Right renal cortex interstitium (tissue), 3 donors: ENCODE measurements at regions not wholly inside any gene's neighbourhood (a gene's known extent, or its start where the extent isn't known, plus 50 kb on each side); places are given as distances from the start of the nearest gene placed in this dataset.
"Not testable (repeated sequence)": the region's sequence is repeated elsewhere in the genome, so short reads cannot be mapped to it uniquely, and the experiment has no call there.

Source experiments
- DNase-seq, 3 donors: peaks; one replicate each; pipeline ENCODE4 v3.0.0-alpha.2; 2013; ENCODE audit warnings: low read depth in 3 of 3, low spot score in 2 of 3

DNA sequence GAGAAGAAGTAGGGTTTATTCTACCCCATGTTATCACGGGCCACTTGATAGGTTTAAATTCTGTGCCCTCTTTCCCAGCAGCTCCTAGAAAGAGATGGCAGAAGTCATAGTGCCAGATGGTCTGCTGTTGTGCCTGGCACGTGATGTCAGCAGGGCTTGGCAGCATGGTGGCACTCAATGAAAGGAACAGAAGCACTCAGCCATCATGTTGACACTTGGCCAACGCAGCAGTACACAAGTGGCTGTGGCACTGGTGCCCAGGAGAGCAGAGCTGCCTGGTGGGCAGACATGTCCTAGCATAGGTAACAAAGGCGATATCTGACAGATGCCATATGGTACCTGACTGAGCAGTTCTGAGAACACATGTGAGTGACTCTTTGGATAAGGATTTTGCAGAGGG is 796.4 kb upstream of the ACO1 start:
- no peak for DNase-seq

DNA sequence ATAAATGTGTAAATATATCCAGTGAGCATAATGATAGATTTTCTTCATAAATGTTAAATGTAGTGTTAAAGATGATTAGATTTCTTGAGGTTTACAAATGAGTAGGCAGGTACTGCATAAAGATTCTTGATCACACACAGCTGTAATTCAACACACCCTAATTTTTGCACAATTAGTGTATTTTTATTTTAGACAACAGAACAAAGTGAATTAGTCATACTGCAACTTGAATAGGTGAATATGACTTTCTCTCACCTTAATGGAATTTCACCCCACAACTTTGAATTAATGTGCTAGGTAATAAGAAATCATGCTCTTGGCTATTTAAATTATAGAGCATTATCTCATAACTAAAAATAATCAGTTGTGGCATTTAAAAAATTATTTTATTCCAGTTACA is 795.7 kb upstream of the ACO1 start:
- DNase-seq, result no peak

DNA sequence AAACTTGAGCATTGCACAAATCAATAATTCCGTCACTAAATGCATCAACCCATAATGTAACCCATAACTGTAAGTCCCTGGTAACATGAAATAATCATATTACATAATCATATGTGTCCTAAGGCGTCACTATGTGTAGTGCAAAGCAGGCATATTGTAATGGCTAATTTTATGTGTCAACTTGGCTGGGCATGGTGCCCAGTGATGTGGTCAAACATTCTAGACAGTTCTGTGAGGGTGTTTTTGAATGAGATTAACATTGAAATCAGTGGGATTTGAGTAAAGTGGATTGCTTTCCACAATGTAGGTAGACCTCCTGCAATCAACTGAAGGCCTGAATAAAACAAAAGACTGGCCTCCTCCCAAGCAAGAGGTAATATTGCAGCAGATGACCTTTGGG is 794.4 kb upstream of the ACO1 start:
- DNase-seq, result no peak

DNA sequence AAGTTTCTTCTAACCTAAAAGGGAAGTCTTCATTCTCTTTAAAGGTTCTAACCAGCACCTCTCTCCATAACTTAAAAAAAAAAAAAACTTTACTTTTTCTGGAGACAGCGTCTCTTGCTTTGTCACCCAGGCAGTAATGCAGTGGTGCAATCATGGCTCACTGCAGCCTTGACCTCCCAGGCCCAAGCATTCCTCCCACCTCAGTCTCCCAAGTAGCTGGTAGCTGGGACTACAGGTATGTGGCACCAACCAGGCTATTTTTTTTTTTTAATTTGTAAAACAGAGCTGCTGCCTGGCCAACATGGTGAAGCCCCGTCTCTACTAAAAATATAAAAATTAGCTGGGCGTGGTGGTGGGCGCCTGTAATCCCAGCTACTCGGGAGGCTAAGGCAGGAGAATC is 787.4 kb upstream of the ACO1 start:
- DNase-seq, result not testable (repeated sequence)

DNA sequence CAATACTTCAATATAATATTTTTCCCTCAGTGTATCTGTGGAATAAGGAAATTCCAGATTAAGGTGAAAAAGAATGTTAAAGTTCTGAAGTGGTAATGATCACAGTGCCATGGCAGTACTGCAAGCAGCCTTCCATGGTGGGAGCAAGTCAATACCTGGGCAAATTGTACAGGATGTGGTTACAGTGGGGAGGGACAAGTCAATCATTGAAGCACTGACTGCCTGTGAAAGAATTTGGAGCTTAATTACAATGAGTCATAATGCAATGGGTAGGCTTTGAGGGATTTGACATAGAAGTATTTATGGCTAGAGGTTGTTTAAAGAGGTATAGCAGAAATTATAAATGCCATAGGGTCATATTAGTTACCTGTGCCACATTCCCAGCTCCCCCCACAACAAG is 786.5 kb upstream of the ACO1 start:
- DNase-seq, result no peak

DNA sequence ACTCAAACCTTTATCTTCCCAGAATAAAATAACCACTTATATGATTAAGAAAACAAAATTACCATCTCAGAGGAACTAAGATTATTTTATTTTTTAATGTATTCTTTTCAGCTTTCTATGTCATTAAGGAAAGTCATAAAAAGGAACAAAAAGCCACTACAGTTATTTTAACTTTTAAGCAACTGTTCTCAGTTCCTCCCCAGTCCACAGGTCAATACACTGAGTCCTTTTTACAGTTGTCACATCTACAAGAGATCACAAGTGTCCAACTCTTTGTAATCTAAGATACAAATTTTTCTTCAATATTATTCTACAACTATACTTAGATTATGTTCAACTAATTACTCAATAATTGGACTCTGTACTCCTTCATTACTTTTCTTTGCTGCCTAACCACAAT is 782.8 kb upstream of the ACO1 start:
- no peak for DNase-seq

DNA sequence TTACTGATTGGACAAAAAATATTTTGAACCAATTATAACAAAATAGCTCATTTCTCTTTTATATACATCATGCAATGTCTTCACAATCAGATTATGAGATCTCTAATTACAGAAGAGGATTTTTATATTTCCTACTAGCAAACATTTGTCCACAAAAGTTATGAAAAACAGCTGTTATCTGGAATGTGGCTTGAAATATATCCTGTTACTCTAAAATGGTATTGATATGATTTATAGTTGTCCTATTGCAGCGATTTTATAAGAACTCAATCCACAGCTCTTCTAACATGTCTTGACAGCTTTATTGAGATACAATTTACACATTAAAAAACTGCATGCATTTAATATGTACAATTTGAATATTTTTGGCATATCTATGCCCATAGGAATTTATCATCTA is 779.9 kb upstream of the ACO1 start:
- no peak for DNase-seq

DNA sequence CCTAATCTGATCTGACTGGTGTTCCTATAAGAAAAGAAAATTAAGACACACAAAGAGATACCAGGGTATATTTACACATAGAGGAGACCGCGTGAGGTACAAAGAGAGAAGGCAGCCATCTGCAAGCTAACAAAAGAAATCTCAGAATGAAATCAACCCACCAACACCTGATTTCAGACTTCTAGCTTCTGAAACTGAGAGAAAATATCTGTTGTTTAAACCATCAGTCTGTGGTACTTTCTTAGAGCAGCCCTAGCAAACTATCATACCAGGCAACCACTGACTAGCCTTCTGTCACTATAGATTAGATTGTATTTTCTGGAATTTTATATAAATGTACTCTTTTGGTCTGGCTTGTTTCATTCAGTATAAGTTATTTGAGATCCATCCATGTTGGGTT is 779.3 kb upstream of the ACO1 start:
- no peak for DNase-seq

DNA sequence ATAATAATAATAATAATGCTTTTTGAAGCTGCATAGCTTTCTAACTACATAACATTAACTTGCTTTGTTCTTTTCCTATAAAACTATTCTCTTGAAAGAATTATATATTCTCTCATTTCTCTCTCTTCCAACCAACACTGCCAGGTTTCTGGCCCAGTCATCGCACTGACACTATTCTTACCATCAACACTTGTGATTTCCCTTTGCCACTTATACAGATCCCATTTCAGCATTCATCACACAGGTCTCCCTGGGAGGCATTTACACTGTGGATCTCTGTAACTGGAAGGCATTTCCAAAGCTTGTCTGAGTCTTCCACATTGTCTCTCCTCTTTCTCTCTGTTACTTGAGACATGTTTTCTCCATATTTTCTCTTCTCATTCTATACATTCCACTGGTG is 777.8 kb upstream of the ACO1 start:
- no peak for DNase-seq

DNA sequence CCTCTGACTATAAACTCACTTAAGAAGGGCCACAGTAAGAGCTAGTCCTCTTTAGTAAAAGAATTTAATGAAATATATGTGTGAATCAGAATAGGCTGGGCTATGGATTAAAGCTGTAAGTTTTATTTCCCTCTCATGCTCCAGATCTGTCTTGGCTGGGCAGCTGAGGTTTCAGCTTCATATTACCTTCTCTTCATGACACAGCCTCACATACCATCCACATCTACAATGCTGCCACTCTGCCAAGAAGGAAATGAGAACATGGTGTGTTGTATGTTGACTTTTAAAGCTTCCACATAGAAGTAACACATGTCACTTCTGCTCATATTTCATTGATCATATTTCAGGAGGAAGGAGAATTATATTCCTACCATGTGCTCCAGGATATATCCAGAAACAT is 776.0 kb upstream of the ACO1 start:
- no peak for DNase-seq

DNA sequence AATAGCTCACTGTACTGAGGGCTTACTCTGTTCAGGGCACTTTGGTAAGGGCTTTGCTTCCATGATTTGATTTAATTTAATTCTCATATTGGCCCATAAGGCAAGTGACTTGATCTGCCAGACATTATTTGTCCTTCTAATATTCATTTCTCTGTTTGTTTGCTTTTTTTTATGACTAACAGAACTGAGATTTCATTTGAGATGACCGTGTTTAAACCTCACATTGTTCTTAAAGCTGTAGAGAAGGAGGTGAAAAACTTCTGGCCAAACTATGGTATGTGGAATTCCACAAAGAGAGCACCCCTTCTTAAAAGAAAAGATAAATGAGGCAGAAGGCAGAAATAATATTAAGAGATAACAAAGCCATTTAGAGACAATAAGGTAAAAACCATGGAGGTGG is 775.6 kb upstream of the ACO1 start:
- no peak for DNase-seq

DNA sequence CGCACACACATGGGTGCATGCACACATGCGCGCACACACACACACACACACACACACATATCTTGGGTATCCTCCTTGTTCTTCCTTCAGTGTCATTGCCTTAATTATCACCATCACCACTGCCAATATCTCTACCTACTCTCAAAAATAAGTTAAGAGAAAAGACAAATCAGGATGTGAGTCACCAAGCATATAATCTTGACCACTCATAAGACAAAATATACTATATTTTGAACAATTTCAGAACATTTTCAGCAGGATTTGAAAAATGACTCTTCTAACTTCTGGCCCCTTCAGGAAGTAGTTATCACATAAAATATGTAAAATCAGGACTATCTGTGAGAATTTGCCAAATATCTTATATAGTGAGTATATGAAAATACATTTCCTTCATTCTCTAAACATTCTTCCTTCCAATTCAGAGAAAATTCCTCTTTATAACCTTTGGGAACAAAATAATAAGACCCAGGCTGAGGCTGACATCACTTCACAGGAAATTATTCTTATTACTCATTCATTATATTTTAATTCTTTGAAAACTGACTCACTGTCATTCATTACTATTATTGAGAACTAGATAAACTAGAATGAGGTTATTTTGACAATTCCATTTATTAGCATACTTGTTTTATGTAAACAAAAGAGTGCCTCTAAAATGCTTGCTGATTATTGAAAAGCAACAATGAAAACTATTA is 772.0 kb upstream of the ACO1 start:
- no peak for DNase-seq

DNA sequence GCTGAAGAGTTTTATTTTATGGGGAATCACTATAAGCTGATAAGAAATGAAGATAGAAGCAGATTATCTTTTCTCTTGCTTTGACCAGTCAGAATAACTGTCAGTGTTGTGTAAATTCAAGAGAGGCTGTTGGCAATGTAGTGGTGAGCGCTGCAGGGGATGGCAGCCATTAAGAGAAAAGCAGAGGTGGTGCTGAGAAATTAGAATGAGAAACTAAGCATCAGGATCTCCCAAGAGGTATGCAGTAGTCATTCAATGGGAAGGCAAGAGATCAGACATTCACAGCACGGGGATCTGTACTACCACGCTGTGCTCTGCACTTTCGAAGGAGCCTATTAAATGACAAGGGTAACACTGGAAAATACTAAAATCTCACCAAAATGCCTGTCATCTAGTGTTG is 768.5 kb upstream of the ACO1 start:
- DNase-seq, result no peak

DNA sequence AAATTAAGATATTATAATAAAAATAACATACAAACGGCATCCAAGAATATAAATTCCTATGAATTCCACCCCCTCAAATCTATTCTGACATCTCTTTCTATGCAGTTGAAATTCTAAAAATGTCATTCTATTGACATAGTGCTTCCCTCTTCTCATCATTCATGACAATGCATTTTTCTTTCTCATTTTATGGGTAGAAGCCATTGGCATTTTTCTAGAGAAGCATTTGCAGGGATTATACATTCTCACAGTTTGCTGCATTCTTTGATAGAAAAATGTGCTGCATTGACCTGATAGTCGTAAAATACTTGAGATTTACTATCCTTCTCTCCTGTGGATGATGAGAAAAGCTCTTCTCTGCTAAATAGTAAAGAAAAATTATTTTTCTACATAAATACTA is 760.9 kb upstream of the ACO1 start:
- no peak for DNase-seq

DNA sequence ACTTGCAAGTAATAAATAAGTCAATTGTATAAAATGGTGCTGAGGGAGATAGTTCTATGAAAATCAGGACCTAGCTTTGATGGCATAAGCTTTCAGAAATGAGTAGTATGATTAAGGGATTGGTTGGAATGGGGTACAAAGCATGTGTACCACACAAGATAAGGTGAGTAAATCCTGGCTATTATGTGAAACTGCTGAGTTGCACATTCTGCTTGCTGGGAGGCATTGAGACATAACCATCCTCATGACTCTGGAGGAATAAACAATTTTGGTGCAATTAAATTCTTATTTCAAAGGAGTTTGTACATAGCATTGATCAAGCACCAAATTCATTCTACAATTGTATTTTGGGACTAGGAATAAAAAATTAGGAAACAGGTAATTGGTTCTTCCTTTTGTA is 755.2 kb upstream of the ACO1 start:
- DNase-seq, result no peak

DNA sequence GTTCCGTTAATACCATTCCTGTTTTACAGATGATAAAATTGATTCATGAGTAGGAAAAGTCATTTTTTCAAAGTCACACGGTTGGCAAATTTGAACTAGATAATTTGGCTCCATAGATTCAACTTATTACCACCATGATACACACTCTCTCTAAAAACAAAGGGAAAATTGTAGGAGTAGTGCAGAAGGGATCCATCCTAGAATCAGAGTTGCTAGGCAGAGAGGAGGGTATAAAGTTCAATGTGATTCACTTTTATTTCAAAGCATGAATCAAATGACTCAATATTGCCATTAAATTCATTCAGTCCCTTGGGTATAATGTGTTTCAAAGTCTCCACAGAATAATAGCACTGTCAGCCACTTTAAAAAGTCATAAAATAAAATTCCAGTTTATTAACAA is 747.2 kb upstream of the ACO1 start:
- DNase-seq, result no peak

DNA sequence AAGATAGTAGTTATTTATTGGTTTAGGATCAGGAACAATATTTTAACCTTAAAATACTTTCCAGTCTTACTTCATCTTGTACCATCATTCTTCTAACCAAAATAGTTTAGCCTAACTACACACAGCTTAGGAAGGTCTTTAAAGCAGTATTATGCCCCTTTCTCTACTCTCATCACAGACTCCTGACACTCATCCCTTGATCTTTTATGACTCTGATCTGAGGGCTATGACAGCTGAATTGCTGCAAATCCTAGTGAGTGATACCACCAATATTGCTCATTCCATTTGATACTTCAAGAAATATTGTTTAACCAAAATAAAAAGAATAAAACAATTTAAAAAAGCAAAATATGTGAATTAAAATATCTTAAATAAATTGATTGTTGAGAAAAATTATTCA is 746.6 kb upstream of the ACO1 start:
- DNase-seq, result no peak

DNA sequence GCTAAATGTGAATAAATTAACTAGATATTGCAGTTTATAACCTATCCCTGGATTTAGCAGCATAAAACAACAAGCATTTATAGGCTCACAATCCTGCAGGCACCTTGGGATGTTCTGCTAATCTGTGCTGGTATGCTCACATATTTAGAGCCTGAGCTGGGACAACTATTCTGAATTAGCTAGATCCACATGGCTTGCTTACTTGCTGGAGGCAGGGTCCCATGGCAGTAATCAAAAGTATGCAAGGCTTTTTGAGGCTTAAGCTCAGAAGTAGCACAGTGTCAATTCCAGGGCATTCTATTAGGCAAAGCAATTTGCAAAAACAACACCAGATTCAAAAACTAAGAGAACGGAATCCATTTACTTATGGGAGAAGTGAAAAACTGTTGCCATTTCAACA is 745.0 kb upstream of the ACO1 start:
- DNase-seq, result no peak

DNA sequence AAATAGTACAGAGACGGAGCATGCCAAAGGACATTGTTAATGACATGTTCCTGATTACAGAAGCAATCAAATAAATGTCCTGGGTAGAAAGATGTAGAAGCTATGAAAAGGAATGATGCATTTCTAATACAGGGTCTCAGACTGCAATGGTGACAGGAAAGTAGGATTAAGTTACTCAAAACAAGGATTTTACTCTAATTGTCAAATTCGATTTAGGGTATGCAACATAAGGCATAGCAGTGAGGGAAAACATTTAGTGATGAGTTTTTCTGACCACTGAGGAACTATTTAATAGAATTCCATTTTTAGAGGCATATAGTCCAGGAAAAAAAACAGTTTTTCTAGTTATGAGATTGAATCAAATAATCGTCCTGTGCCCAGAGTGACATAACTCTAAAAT is 715.1 kb upstream of the ACO1 start:
- DNase-seq, result no peak

DNA sequence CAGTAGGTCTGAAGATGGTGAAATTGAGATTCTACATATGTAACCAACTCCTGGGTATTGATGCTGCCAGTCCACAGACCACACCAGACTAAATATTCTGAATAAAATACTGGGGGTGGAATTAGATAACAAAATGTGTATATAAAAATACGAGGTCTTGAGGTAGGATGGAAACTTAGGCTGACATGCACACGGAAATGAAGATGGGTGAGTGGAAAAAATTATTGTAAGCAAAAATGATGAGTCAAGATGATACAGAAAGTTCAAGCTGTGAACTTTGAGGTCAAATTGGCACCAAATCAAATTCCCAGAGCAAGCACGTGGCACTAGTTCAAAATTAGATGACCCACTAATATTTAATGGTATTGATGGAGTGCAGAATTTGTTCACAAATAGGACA is 713.4 kb upstream of the ACO1 start:
- DNase-seq, result no peak

DNA sequence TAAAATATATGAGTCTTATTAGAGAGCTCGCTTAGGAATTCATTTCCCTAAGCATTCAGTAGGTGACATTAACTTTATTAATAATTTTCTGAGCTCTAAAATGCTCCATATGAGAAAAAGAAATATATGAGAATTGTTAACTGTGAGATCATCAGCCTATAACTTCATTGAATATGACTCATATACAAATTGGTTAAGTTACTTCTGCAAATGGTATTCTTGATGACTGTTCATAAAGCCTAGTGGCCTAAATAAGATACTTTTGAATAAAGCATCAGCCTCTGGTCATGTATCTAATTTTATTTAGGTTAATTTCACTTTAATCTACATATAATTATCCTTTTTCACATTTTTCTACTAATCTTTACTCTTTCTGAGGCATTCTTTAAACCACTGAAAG is 710.2 kb upstream of the ACO1 start:
- DNase-seq, result no peak

DNA sequence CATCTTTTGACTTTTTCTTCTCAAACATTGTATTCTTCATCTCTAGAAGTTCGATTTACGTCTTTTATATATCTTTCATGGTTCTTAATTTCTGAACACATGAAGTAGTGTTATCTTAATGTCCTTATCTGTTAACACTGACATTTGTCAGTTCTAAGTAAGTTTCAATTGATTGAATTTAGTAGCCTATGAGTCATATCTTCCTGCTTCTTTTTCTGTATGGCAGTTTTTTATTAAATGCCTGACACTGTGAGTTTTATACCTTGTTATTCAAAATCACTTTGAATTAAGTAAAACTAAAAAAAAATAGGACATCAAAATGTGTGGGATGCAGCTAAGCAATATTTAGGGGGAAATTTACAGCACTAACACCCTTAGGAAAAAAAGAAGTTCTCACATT is 707.0 kb upstream of the ACO1 start:
- DNase-seq, result no peak

DNA sequence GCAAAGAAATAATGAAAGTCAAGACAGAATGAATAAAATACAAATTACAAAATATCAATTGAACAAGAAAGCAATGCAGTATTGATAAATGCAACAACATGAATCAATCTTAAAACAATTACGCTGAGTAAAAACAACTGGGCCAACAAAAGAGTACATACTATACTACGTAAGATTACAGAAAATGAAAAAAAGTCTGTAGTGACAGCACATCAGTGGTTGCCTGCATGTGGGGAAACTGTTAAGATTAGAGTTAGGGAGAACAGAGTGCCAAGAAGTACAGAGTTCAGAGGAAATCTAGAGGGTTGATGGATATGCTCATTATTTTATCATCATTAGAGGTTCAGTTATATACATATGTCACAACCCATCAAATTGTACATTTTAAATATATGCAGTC is 706.6 kb upstream of the ACO1 start:
- DNase-seq, result no peak

DNA sequence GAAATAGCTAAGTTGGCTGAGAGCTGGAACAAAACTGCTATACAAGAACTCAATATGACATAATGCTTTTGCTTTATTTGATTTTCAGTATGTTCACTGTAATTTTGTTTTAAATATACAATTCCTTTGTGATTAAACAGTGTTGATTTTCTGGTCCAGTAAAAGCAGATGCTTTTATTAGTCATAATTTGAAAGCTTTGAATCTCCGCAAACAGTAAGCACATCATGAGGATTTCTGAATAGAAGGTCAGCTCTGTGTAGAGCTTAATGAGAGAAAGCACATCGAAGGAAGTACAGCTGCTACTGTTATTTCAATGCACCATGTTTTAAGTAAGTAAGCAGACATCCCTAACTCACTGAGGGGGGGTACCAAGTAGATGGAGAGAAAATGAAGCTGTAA is 701.3 kb upstream of the ACO1 start:
- DNase-seq, result no peak
